GM23338 (cell line): ENCODE measurements at regions not wholly inside any gene's neighbourhood (a gene's known extent, or its start where the extent isn't known, plus 50 kb on each side); places are given as distances from the start of the nearest gene placed in this dataset.

ENCODE experiments used
- ATAC-seq: fragments of 200-7000 bp; cut with Tn5 transposase; 3 replicates; pipeline ENCODE4 v1.9.1; 2020
- DNase-seq: peaks from one replicate; pipeline ENCODE4 v3.0.0-alpha.2; 2015; ENCODE audit warnings: low spot score
- H2AFZ ChIP-seq: fragments of 200-600 bp; sonication (generic); 2 replicates; pipeline ENCODE4 v1.8.0; 2016; ENCODE audit warnings: antibody characterized with exemption, mild to moderate bottlenecking, moderate library complexity
- H3F3A ChIP-seq: fragments of 200-600 bp; sonication (generic); replicated peaks from 2 replicates; pipeline ENCODE4 v1.8.0; 2017; ENCODE audit warnings: antibody characterized with exemption, mixed run types, low read depth
- H3K27ac ChIP-seq: fragments of 200-600 bp; sonication (generic); 2 replicates; pipeline ENCODE4 v1.6.1; 2016; ENCODE audit warnings: low read depth
- H3K27me3 ChIP-seq: fragments of 200-600 bp; sonication (generic); 2 replicates; pipeline ENCODE4 v1.8.0; 2016; ENCODE audit warnings: mild to moderate bottlenecking, mixed run types, moderate library complexity; ENCODE audit not compliant: insufficient read depth
- H3K36me3 ChIP-seq: fragments of 200-600 bp; sonication (generic); 2 replicates; pipeline ENCODE4 v1.8.0; 2016; ENCODE audit warnings: mild to moderate bottlenecking; ENCODE audit not compliant: insufficient read depth
- H3K4me1 ChIP-seq: fragments of 200-600 bp; sonication (generic); 2 replicates; pipeline ENCODE4 v1.8.0; 2016; ENCODE audit warnings: mild to moderate bottlenecking, moderate library complexity; ENCODE audit not compliant: insufficient read depth
- H3K4me2 ChIP-seq: fragments of 200-600 bp; sonication (generic); 2 replicates; pipeline ENCODE4 v1.7.1; 2017; ENCODE audit warnings: mixed run types
- H3K4me3 ChIP-seq: fragments of 200-600 bp; sonication (generic); 2 replicates; pipeline ENCODE4 v1.6.1; 2016; ENCODE audit warnings: mixed run types
- H3K79me2 ChIP-seq: fragments of 200-600 bp; sonication (generic); replicated peaks from 2 replicates; pipeline ENCODE4 v1.8.0; 2017; ENCODE audit warnings: mild to moderate bottlenecking; ENCODE audit not compliant: insufficient read depth
- H3K9me2 ChIP-seq: fragments of 200-600 bp; sonication (generic); 2 replicates; pipeline ENCODE4 v1.8.0; 2017; ENCODE audit not compliant: insufficient read depth
- H4K20me1 ChIP-seq: fragments of 200-600 bp; sonication (generic); replicated peaks from 2 replicates; pipeline ENCODE4 v1.8.0; 2017; ENCODE audit warnings: mild to moderate bottlenecking; ENCODE audit not compliant: insufficient read depth
- H3K27ac Mint-ChIP-seq: 2 replicates; pipeline ENCODE4 v1.8.0; 2020; ENCODE audit warnings: inconsistent platforms, mild to moderate bottlenecking, moderate library complexity, mixed read lengths
- H3K27me3 Mint-ChIP-seq: 3 replicates; pipeline ENCODE4 v1.8.0; 2022; ENCODE audit warnings: low read depth, mild to moderate bottlenecking, moderate library complexity, mixed read lengths, inconsistent platforms; ENCODE audit not compliant: insufficient read depth, poor library complexity
- H3K36me3 Mint-ChIP-seq: 3 replicates; pipeline ENCODE4 v1.8.0; 2021; ENCODE audit warnings: low read depth, mild to moderate bottlenecking, inconsistent platforms, moderate library complexity, mixed read lengths
- H3K4me1 Mint-ChIP-seq: 3 replicates; pipeline ENCODE4 v1.8.0; 2020; ENCODE audit warnings: mild to moderate bottlenecking, inconsistent platforms, mixed read lengths
- H3K4me3 Mint-ChIP-seq: 3 replicates; pipeline ENCODE4 v1.8.0; 2021; ENCODE audit warnings: moderate library complexity, mild to moderate bottlenecking, inconsistent platforms, mixed read lengths
- H3K9me3 Mint-ChIP-seq: 3 replicates; pipeline ENCODE4 v1.8.0; 2020; ENCODE audit warnings: moderate library complexity, mild to moderate bottlenecking, inconsistent platforms, mixed read lengths
- CREB1 ChIP-seq: fragments of 250-450 bp; sonication (Bioruptor Pico); IDR thresholded peaks from 2 replicates; pipeline ENCODE4 v1.5.0; 2020; ENCODE audit warnings: low read depth, mild to moderate bottlenecking, moderate library complexity
- CTCF ChIP-seq, 2 experiments: fragments of 200-600 bp in 1 of 2; sonication (generic) in 1 of 2; conservative IDR thresholded peaks; 2 replicates each; pipeline versions ENCODE4 v1.5.1 to v1.6.1; 2016 to 2017; ENCODE audit warnings: antibody characterized with exemption in 2 of 2, low read depth in 2 of 2, mild to moderate bottlenecking in 2 of 2, moderate library complexity in 1 of 2
- ETS1 ChIP-seq: IDR thresholded peaks from 2 replicates; pipeline ENCODE4 v1.6.1; 2016; ENCODE audit warnings: antibody characterized with exemption
- EZH2 ChIP-seq: fragments of 200-600 bp; sonication (generic); IDR thresholded peaks from one replicate; pipeline ENCODE4 v1.8.0; 2017; ENCODE audit warnings: antibody characterized with exemption, mild to moderate bottlenecking, low read depth; ENCODE audit not compliant: unreplicated experiment
- EZH2phosphoT487 ChIP-seq: fragments of 200-600 bp; sonication (generic); IDR thresholded peaks from one replicate; pipeline ENCODE4 v1.8.1; 2018; ENCODE audit warnings: antibody characterized with exemption; ENCODE audit not compliant: unreplicated experiment
- JUNB ChIP-seq: IDR thresholded peaks from one replicate; pipeline ENCODE4 v1.6.1; 2016; ENCODE audit warnings: antibody characterized with exemption; ENCODE audit not compliant: unreplicated experiment
- POLR2AphosphoS5 ChIP-seq: IDR thresholded peaks from 2 replicates; pipeline ENCODE4 v1.6.1; 2016; ENCODE audit warnings: antibody characterized with exemption, low read depth
- REST ChIP-seq: IDR thresholded peaks from one replicate; pipeline ENCODE4 v1.6.1; 2018; ENCODE audit warnings: antibody characterized with exemption; ENCODE audit not compliant: unreplicated experiment
- STAT1 ChIP-seq: IDR thresholded peaks from one replicate; pipeline ENCODE4 v1.6.1; 2016; ENCODE audit warnings: antibody characterized with exemption; ENCODE audit not compliant: unreplicated experiment
- ZNF114 ChIP-seq: fragments of 250-450 bp; sonication (Bioruptor Pico); IDR thresholded peaks from 2 replicates; pipeline ENCODE4 v1.5.0; 2020; ENCODE audit warnings: mild to moderate bottlenecking, moderate library complexity
- ZNF462 ChIP-seq: fragments of 250-450 bp; sonication (Bioruptor Pico); IDR thresholded peaks from 2 replicates; pipeline ENCODE4 v1.5.0; 2020; ENCODE audit warnings: mild to moderate bottlenecking, moderate library complexity

GRCh38 chr3:26068890-26069289 lies 279.0 kb downstream of the OXSM start:
- Mint-ChIP-seq H3K4me3 (no peak overlapping the region), H3K4me1 (no peaks in the 10 kb centered on the region), H3K9me3 (no peaks in the 10 kb centered on the region), H3K36me3 (no peaks in the 10 kb centered on the region), H3K27me3 (no peaks in the 10 kb centered on the region), H3K27ac (no peak overlapping the region)
- no peaks in the 10 kb centered on the region for H3F3A ChIP-seq
- H3K27me3 ChIP-seq, result no peaks in the 10 kb centered on the region
- H3K4me1 ChIP-seq, result no peaks in the 10 kb centered on the region
- H3K36me3 ChIP-seq, result no peaks in the 10 kb centered on the region
- no peak overlapping the region for H3K4me3 ChIP-seq
- ATAC-seq (no peak), DNase-seq (no peak)
- H3K79me2 ChIP-seq, result no peaks in the 10 kb centered on the region
- H3K9me2 ChIP-seq, result no peaks in the 10 kb centered on the region
- no peaks in the 10 kb centered on the region for H4K20me1 ChIP-seq
- no peak for TF ChIP-seq JUNB
- no peak for TF ChIP-seq REST
- TF ChIP-seq ZNF114 (CRISPR knock-in tag), result no peak
- no peak for TF ChIP-seq ETS1
- H2AFZ ChIP-seq, result no peak overlapping the region
- no peak overlapping the region for H3K27ac ChIP-seq
- H3K4me2 ChIP-seq, result no peak overlapping the region

GRCh38 chr3:26070854-26071253 lies 281.0 kb downstream of the OXSM start:
- H3K79me2 ChIP-seq, result no peaks in the 10 kb centered on the region
- DNase-seq (no peak), ATAC-seq (no peak)
- no peak overlapping the region for H3K4me2 ChIP-seq
- no peaks in the 10 kb centered on the region for H3K9me3 Mint-ChIP-seq
- no peak overlapping the region for H3K4me3 ChIP-seq
- no peaks in the 10 kb centered on the region for H3K36me3 ChIP-seq
- H3K27me3 Mint-ChIP-seq, result no peaks in the 10 kb centered on the region
- H3F3A ChIP-seq, result no peaks in the 10 kb centered on the region
- no peaks in the 10 kb centered on the region for H3K9me2 ChIP-seq
- no peaks in the 10 kb centered on the region for H3K4me1 ChIP-seq
- no peak overlapping the region for H3K27ac ChIP-seq
- H4K20me1 ChIP-seq, result no peaks in the 10 kb centered on the region
- no peak overlapping the region for H2AFZ ChIP-seq
- H3K27me3 ChIP-seq, result no peaks in the 10 kb centered on the region
- H3K4me1 Mint-ChIP-seq, result no peaks in the 10 kb centered on the region; the same call in 2 of the 3 replicates
- H3K27ac Mint-ChIP-seq, result no peak overlapping the region
- H3K36me3 Mint-ChIP-seq, result no peaks in the 10 kb centered on the region
- no peak overlapping the region for H3K4me3 Mint-ChIP-seq
- no peak for TF ChIP-seq CREB1 (CRISPR knock-in tag)
- TF ChIP-seq EZH2phosphoT487, result no peak
- no peak for TF ChIP-seq POLR2AphosphoS5
- no peak for TF ChIP-seq ZNF462 (CRISPR knock-in tag)
- TF ChIP-seq CTCF (conservative IDR thresholded peaks at IDR 0.05; ENCODE audit: low read depth in 2 of 2), result no peak
- TF ChIP-seq EZH2, result no peak
- no peak for TF ChIP-seq STAT1
